SHP77 treated with DMSO at 0.1 percent for 48 hours (cell line): ENCODE measurements at regions not wholly inside any gene's neighbourhood (a gene's known extent, or its start where the extent isn't known, plus 50 kb on each side); places are given as distances from the start of the nearest gene placed in this dataset.
"Not testable (repeated sequence)": the region's sequence is repeated elsewhere in the genome, so short reads cannot be mapped to it uniquely, and the experiment has no call there.

ENCODE experiments used
- DNase-seq: peaks from one replicate; lab custom pipeline; 2025; lab: John Stamatoyannopoulos, UW

DNA sequence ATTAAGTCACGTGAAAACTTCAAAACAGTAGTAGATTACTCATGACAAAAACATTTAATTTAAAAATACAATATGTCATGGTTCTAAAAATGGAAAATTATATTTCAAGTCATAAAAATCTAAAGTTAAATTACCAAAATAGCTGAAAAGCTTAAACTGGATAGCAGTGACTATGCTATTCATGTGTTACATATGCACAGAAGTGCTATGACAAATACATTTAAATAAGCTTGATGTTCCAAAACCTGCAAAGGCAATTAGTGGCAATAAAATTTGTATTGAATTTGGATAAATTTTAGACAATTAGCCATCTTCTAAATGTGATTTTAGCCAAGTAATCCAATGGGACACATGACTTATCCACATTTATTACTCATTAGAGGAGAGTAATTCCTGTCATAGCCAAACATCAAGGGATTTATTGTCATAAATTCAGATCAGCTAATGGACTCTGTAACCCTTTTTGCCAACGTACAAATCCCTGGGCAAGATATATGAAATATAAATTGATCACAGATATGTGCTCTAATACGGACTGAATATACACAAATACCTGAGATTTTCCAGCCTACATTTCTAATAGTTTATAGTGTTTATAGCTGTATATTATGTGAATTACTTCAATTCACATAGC, 419.4 kb downstream of the ISL1 start:
- no peak for DNase-seq

DNA sequence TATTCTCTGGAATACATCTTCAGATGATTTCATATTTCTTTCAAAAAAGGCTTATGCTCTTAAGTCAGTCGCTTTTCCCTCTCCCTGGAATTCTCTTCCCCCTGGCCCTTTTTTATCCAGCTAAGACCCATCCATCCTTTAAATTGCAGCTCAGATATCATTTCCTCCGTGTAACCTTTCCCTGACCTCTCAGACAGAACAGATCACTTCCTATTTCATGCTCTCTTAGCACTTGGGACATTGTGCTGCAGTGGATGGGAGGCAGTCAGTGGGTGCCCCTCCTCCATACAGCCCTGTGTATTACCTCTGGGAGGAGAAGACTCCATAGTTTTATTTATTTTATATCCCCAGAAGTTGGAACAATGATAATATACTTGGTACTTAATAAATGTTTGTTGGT, 423.4 kb downstream of the ISL1 start:
- DNase-seq, result no peak

DNA sequence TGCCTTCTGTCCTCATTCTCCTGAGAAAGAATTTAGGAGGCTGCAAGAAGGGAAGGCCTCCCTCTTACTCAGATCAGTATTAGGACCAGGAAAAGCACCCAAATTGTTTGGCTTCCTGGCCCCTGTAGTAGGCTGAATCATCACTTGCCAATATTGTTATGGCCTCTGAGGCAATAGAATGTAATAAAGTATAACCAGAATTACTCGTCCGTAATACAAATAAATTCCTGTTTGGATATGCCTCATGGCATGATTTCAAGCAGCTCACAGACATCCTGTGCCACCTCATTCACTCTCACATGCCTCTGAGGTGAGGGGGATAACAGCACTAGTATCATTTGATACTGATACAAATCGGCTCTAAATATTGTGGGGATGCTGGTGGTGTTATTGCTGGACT, 427.3 kb downstream of the ISL1 start:
- DNase-seq, result no peak

DNA sequence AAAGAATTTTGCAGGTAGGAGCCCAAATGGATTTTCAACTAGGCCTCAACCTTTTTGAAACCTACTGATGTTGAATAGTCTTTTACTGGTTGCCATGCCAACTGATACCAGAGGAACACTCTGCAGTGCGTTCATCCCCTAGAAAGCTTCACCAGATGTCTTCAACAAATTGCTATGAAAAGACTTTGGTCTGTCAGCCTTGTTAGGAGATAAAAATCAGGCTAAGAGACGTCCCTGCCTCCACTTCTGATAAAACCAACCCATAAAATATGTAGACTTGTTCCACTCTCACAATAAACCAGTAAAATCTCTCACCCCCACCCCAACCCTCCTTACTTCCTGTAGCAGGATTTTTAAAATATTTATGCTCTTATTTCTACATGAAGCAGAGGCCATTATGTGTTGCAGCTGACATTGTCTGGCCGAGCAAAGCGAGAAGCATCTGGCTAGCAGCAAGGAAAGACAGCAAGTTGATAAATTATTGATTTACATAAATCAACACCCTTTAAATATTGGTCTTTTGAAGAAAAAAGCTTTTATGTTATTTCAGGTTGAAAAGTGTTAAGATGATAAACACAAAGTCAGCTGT, 428.7 kb downstream of the ISL1 start:
- no peak for DNase-seq

GRCh38 chr5:51814817-51815216, 431.6 kb downstream of the ISL1 start:
- DNase-seq, result not testable (repeated sequence)

DNA sequence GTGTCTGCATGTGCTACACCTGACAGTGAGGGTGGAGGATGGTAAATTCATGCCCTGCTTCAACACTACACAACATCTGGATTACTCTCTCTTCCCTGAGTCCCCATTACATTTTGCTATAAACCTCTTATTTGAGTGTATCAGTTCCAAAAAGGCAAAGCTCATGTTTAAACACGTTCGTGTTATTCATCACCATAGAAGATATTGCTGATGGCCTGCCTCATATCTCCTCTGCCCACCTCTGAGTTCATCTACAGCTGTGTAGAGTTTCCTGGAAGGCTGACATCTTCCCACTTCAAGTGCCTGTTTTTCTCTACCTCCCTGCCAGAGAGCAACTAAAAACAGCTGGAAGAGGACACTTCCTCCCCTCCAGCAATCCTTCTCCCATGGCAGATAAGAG, 433.2 kb downstream of the ISL1 start:
- DNase-seq, result no peak

GRCh38 chr5:51821697-51822096, 438.4 kb downstream of the ISL1 start:
- no peak for DNase-seq

DNA sequence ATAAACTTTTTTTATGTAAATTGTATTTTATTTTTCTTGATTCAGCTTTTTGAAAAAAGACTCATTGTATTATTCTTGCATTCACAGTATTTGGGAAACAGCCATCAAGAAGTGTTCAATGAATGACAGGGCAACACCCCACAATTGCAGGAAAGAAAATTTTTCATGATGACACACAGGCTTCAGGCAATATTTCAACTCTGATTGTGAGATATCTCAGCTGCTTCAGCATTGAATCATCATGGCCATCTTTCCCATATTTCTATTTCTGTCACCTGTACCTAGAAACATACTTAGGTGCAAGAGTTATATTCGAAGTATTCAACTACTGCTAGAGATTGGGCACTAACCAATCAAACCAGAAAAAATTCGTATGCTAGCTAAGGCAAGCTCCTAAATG, 446.0 kb downstream of the ISL1 start:
- DNase-seq, result no peak

- no peak for DNase-seq
These were observed 446.4 kb downstream of the ISL1 start for GRCh38 chr5:51829691-51830090.

DNA sequence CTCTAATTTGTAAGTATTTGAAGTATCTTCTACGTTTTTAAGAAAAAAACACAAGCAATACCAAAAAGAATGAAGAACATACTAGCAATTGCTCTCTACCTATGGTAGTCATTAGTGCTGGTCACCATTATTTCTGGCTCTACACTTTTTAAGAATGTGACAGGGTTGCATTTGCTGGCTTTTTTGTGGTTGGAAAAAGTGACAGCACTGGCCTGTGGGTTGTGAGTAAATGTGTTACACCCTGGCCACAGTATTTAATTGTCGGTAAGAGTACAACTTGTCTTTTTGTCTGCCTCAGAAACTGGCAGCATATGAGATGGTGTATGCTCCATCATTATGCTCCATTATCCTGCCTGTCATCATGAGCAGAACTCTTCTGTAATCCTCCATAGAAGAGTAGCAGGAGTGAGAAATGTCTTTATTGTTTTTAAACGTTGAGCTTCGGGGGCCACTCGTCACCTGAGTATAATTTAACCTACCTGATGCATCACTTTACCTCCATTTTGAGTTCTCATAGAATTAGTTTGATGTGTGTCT, 449.8 kb downstream of the ISL1 start:
- DNase-seq, result no peak

DNA sequence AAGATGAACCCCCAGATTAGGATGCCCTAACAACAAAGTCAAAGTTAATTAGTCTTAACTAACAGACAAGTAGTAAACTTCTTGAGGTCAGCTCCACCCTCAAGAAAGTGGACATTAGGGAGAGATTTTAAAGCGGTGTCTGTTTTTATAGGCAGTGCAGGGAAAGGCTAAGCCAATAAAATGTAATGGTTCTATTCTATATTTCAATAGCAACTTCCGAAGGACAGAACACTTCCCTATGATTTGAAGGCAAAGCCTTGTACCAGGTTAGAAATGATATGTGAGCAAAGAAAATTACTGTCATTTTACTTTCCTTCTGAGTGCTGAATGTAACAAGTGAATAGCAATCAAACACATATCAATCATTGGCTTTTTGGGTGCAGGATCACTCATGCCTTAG, 455.2 kb downstream of the ISL1 start:
- DNase-seq, result no peak

GRCh38 chr5:51843893-51844292, 460.6 kb downstream of the ISL1 start:
- no peak for DNase-seq

DNA sequence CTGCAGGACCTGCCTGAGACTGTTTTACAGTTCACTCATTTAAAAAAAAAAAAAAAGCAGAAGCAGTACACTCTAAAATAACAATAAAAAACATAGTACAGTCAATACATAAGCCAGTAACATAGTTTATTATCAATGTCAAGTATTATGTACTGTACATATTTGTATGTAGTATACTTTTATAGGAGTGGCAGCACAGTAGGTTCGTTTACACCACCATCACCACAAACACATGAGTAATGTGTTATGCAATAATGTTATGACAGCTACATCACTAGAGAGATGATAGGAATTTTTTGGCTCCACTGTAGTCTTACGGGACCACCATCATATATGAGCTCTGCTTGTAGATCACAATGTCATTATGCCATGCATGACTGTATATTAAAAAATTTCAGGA, 462.8 kb downstream of the ISL1 start:
- DNase-seq, result no peak

GRCh38 chr5:51859624-51860023, 476.4 kb downstream of the ISL1 start:
- DNase-seq, result no peak

- DNase-seq, result no peak
These were observed 477.3 kb downstream of the ISL1 start for GRCh38 chr5:51860532-51861018.

DNA sequence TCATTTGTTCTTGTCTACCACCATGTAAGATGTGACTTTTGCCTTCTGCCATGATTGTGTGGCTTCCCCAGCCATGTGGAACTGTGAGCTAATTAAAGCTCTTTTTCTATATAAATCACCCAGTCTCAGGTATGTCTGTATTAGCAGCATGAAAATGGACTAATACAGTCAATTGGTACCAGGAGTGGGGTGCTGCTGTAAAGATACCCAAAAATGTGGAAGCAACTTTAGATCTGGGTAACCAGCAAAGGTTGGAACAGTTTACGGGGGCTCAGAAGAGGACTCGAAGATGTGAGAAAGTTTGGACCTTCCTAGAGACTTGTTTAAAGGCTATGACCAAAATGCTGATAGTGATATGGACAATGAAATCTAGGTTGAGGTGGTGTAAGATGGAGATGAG, 488.9 kb downstream of the ISL1 start:
- no peak for DNase-seq

DNA sequence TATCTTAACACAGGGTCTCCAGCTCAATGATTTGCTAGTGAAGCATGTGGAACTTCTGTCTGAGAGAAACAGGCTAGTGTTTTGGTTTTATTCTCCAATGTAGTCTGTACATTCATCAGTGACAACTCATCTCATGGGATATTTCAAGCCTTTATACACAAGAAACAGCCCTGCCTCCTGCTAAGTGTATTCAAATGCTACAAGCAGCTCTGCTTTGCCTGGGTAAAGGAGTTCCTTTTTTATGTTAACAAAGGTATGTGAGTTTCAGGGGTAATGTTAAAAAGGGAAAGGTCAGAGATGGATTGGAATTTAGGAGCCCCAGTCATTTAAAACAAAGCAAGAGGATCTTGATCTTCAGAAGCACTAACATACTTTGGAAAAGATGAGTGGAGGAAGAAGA, 498.7 kb downstream of the ISL1 start:
- no peak for DNase-seq

DNA sequence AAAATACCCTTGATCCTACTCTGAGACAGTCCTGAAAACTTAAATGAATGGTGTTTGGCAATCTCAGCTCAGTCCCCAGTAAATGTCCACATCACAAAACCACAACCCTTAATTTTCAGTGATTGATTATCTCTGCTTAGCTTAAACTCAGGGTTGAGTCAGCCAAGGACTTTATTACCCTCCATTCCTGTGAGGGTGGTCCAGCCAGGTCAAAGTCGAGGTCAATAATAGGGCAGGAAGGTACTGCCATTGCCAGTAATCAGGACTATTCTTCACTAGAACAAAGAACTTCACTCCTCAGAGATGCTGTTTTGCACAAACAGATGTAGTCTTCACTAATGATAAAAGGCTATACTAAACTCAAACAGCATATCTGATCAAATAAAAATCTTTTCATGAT, 499.4 kb downstream of the ISL1 start:
- DNase-seq, result no peak

- no peak for DNase-seq
These were observed 506.5 kb downstream of the ISL1 start for GRCh38 chr5:51889703-51890102.

DNA sequence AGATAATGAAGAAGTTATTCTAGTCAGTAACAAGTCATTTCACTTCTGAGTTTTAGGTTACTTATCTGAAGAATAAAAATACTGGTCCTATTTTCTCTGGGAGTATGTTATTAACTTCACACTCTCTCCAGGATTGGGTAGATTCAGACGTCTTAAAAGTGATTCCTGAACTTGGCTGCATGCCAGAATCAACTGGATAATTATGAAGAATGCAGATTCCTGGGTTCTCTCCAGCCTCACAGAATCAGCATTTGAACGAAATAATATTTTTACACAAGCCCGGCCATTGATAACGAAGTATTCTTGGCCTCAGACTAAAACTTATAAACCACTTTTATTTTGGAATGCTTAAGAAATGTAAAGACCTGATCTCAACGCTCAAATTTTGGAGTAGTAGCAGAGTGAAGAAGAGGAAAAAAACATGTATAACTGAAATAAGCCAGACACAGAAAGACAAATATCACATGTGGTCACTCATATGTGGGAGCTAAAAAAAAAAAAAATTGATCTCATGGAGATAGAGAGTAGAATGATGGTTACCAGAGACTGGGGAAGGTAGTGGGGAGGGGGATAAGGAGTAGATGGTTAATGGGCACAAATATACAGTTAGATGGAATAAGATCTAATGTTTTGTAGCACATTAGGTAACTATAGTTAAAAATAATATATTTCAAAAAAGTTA, 507.3 kb downstream of the ISL1 start:
- no peak for DNase-seq

GRCh38 chr5:51892680-51893079, 509.4 kb downstream of the ISL1 start:
- DNase-seq, result no peak

- no peak for DNase-seq
These were observed 512.6 kb downstream of the ISL1 start for GRCh38 chr5:51895834-51896233.

DNA sequence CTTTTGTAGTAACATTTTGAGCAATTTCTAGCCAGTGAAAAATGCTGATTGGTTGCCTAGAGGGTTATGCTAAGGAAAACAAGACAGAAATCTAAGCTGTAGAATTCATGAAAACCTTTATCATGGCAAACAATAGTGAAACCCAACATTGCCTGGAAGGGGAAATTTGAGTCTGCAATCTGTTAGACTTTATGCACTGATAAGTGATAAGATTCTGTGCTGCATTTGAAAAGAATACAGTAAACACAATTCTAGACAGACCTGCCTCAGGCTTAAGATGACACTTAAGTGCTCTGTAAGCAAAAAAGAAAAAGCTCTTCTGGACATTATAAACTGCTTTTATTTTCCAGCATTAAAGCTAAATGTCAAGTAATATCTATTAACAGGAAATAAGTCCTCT, 519.3 kb downstream of the ISL1 start:
- DNase-seq, result no peak
